ENCODE measurements at regions not wholly inside any gene's neighbourhood (a gene's known extent, or its start where the extent isn't known, plus 50 kb on each side); places are given as distances from the start of the nearest gene placed in this dataset.
"Not testable (repeated sequence)": the region's sequence is repeated elsewhere in the genome, so short reads cannot be mapped to it uniquely, and the experiment has no call there.

DNA sequence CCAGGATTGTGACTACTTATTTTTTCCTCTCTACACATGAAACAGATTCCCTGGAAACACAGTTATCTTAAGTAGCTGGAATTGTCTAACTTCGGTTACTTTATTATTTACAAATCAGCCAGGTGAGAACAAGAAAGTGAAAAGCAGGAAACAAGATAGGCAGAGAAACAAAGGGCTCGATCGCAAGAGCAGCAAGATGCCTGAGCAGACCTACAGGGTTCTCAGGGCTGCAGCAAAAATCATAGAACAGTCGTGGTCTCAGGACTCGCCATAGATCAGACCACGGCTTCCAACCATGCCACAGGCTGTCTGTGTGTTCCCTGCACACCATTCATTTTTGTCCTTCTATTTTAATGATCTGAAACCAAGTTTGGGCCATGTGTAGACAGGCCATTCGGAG is 186.2 kb upstream of the NOTCH2NLA start:
- DNase-seq (ENCODE audit: low spot score), result not testable (repeated sequence)

DNA sequence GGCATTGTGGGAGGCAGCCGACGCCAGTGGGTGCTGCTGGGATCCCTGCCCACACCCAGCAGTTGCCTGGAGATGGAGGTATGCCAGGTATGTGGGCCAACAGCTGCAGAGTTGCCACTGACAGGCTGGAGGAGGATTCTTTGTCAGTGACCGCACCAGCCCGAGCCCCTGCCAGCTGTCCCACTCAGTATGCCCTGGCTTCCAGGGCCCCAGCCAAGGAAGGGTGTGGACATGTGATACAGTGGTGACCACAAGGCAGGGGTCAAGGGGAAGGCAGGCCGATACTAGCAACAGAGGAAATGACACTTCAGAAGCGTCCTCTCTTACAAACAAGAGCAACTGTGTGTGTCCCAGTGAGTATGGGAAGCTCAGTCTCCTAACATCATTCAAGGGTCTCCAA is 185.1 kb upstream of the NOTCH2NLA start:
- not testable (repeated sequence) for DNase-seq (ENCODE audit: low spot score)

DNA sequence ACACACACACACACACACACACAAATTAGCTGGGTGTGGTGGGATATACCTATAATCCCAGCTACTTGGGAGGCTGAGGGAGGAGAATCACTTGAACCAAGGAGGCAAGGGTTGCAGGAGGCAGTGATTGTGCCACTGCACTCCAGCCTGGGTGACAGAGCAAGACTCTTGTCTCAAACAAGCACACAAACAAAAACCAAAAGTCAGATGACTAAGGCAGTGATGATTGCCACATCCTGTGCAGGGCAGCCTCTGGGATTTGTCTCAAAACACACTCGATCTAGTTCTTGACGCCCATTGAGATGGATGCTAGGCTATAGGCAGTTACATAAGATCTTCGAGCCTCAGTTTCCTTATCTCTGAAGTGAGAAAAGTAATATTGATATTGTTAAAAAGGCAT is 183.1 kb upstream of the NOTCH2NLA start:
- not testable (repeated sequence) for DNase-seq (ENCODE audit: low spot score)

DNA sequence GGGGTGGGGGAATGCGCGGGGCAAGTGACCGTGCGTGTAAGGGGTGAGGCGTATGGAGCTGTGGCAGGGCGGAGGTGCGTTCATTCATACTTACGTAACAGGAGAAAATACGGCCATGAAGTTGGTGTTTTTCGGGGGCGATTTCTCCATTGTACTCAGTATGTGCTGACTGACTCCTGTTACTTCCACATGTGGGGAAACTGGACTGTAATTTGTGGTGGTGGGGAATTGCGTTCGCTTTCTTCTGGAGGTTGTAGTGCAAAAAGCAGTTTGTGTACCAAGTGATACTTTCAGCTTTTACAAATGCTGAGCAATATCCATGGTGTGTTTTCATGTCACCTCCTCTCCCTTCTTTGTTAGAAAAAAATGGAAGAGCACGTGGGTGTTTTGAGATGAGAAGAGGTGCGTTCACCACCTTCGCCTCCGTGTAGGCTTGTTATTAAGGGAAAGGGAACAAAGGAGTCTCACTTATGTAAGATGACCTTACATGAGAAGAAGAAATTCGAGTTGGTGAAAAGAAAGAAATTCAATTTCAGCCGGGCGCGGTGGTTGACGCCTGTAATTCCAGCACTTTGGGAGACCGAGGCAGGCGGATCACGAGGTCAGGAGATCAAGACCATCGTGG is 181.1 kb upstream of the NOTCH2NLA start:
- not testable (repeated sequence) for DNase-seq (ENCODE audit: low spot score)

DNA sequence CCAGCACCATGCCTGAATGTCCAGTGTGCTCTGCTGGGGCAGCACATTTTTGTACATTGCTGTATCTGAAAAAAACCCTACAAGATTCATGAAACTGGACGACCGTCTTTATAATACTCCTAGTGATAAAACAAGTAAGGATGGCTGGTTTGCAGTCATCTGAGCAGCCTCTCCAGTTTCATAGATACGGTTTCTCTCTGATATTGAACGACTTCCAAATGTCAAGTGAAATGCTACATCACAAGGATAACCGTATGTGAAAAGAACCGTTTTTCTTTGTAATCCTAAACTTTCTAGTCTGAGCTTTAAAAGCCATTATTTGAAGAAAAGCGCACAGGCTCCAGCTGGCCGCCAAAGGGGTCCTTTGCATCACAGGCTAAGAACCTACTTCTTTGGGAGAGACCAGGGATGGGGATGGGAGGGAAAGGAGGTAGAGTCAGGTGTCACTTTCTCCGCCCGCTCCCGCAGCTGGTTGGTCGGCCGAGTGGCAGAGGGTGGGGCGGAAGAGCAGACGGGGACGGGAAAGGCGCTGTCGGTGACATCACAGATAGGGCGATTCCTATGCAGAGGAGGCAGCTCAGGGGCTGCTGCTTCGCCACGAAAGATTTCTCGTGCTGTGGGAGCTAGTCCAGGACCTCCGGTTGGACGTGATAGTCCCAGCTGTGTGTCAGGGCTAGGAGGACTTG is 180.4 kb upstream of the NOTCH2NLA start:
- not testable (repeated sequence) for DNase-seq (ENCODE audit: low spot score)

DNA sequence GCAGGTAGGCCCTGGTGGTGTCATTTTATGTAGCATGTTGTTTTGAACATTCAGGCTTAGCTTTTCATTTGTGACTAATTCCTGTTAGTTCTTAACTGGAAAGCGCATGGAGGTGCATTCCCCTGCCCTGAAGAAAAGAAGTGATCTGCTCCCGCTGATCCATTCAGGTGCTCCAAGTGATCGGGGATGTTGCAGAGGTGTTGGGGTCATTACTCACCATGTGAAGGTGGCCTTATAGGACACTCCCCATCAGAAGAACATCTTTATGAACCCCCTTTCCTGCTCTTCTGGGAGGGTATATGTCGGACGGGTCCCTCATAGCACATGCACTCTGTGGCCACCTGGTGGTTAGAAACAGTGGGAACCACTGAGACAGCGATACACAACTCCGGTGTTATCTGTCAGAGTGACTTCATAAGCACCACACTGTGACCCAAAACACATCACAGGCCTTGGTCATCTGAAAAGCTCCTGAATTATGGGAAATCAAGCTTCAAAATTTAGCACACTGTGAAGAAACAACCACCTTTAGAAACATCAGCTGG is 172.5 kb upstream of the NOTCH2NLA start:
- not testable (repeated sequence) for DNase-seq (ENCODE audit: low spot score)

DNA sequence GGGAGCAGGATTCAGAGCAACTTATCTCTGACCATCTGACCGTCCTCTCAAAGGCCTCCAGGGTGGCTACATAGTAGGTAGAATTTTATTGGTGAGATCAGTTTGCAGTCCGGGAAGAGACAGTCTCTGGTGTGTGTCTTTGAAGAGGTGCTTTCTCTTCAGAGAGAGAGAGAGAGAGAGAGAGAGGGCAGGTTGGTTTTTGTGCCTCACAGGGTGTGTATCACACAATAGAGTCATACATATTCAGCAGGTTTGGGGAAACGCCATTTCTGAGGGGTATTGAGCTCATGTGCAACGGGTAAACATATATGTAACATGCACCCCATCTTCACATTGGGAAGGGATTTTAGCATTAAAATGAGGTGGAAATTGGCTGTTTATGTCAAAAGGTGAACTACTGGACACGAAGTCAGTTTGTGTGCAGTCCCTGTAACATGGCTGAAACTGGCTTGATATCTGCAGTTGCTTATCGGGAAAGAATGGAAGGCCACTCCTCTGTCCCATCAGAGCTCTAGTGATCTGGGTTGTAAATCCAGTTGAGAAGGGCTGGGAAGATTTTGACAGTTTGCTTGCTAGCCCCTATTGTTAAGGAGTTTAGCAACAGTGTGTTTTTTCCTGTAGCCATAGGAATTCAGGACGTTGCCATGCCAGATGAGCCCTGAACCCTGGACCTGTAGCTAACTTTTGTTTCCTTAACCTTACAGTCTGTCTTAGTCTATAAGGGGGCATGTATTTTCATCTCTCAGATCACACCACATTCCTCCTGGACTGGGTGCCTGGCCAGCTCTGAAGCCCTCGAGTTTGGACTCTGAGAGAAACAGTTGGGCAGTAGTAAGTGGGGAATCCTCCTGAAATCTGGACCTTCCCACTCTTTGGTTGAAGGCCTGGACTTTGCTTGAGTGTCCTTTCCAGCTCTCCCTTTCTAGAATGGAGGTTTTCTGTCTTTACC is 171.6 kb upstream of the NOTCH2NLA start:
- not testable (repeated sequence) for DNase-seq (ENCODE audit: low spot score)

DNA sequence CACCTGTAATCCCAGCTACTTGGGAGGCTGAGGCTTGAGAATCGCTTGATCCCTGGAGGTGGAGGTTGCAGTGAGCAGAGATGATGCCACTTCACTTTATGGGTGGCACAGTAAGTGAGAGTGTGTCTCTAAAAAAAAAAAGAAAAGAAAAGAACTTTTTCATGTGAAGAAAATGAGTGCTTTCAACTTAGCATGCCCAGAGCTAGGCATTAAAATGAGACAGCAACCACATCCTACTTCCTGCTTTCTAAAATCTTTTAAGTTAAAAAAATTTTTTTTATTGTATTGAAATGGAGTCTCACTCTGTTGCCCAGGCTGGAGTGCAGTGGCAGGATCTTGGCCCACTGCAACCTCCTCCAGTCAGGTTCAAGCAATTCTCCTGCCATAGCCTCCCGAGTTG is 170.4 kb upstream of the NOTCH2NLA start:
- not testable (repeated sequence) for DNase-seq (ENCODE audit: low spot score)

DNA sequence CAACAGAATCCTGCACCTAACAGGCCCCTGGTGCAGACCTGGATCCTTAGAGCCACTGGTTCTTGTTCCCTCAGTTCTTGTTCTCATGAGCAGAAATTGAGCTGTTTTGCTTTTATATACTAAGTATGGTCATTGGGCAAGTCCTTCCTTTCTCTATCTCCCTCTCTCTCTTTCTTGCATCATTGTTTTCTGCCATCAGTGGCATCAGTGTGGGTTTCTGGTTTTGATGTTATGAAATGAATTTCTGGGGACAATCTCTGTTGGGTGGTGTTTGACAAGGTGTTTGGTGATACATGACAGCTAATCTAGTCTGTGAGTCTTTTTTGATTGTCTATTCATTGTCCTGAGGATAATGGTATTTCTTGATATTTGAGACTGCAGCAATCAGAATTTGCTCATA is 168.0 kb upstream of the NOTCH2NLA start:
- not testable (repeated sequence) for DNase-seq (ENCODE audit: low spot score)

DNA sequence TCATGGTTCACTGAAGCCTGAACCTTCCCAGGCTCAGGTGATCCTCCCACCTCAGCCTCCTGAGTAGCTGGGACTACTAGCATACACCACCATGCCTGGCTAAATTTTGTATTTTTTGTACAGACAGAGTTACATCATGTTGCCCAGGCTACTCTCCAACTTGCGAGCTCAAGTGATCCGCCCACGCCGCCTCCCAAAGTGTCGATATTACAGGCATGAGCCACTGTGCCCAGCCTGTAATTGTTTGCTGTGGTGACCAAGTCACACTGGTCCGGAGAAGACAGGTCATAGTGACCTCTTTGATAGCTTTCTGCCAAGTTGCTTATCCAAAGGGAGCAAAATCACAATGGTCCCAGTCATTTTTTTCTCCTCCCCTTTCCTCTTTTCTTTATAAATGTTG is 167.4 kb upstream of the NOTCH2NLA start:
- not testable (repeated sequence) for DNase-seq (ENCODE audit: low spot score)

DNA sequence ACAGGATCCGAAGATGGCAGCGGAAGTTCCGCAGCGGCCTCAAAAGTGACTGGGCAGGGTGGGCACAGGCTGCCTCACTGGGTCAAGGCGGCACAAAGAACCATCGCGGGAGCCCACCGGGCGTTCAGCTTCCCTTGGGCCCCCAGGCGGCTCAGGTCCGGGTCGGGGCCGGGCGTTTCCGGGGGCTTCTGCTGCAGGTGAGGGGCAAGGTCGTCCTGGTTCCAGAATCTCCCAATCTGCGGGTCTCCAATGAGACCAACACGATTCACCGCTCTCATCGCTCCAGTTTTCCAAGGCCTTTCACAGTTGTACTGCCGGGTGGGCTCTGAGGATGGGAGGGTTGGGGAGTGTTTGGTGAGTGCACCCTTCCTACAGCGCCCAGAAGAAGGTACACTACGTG is 165.0 kb upstream of the NOTCH2NLA start:
- not testable (repeated sequence) for DNase-seq (ENCODE audit: low spot score)

DNA sequence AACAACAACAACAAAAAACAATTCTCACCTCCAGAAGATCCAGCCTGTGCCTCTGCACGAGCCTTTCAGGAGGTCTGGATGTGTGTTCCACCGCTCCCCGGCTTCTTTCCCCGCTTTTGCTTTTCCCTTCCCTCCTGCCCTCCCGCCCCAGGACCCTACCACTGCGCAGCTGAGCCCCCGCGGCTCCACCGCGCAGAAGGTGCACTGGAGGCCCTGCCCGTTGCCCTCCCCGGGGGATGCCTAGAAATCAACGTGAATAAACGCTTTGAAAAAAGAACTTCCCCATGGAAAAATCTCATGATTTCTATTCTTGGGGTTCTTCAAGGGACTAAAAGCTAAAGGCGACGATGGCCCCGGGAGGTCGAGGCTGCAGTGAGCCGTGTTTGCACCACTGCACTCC is 164.3 kb upstream of the NOTCH2NLA start:
- DNase-seq (ENCODE audit: low spot score), result not testable (repeated sequence)

DNA sequence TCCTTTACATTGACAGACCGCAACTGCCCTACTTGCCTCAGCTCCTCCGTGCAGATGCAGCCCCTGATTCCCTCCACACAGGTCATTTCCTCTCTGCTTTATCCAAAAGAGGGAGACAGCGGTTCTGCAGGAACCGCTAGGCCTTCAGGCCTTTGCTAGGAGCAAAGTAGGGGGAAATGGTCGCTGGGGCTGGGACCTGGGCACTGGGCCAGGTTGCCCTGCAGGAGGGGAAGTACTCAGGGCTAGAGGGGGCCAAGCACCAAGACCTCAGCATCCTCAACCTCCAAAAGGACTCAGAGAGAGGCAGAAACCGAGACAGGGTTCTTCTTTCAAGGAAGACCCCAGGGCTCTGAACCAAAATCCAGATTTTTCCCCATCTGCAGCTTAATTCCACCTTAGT is 160.4 kb upstream of the NOTCH2NLA start:
- DNase-seq (ENCODE audit: low spot score), result not testable (repeated sequence)

DNA sequence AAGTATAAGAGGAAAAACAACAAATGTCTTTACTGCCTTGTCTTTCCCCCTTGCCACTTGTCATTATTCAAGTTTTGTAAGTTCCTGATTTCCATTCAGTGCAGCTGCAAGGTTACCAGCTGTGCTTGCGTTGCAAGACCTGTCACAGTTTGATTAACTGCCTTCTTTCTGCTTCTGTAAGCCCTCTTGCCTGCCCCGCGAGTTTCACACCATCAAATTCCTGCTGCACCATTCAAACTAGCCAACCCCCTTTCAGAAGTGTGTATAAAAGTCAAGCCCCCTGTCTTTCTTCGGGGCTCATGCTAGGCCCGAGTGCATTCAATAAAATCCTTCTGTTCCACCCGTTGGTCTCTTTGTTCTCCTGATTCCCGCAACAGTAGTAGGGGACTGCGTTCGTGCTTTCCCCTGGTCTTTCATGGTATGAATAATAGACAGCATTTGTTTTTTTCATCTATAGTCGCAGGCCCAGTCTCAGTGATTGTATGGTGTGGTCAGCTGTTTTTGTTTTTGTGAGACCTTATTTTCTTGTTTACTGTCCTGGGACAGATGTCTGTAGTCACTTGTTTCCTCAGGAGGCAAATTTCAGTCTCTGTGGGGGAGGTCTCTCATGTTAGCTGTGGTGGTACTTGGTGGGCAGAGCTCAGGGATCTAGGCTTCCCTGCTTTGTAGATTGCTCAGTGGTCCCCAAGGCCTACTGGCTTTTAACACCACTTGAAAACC is 159.1 kb upstream of the NOTCH2NLA start:
- DNase-seq (ENCODE audit: low spot score), result not testable (repeated sequence)

DNA sequence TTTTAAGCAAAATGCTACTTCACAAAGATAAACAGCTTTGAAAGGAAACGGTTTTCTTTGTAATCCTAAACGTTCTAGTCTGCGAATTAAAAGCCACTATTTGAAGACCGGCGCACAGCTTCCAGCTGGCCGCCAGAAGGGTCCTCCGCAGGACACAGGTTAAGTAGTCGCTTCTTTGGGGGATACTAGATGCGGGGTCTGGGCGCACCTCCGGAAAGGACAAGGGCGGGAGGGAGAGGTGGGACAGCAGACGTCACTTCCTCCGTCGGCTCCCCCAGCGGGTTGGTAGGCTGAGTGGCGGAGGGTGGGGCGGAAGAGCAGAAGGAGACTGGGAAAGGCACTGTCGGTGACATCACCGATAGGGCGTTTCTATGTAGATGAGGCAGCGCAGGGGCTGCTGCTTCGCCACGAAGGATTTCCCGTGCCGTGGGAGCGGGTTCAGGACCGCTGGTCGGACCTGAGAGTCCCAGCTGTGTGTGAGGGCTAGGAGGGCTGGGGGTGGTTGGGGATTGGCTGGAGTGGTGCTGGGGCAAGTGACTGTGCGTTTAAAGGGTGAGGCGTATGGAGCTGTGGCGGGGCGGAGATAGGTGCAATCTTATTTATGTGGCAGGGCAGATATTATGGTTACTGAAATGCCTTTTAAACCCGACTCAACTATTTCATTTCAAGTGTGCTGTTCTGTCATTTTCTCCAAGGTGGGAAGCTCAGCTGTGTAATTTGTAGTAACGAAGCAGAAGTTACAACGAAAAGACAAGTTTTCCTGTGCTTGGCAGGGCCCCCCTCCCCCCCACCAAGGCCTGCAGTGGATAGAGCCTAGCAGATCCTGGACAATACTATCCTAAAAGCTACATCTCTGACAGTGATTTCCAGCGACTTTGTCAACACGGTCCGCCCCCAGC is 158.3 kb upstream of the NOTCH2NLA start:
- not testable (repeated sequence) for DNase-seq (ENCODE audit: low spot score)

DNA sequence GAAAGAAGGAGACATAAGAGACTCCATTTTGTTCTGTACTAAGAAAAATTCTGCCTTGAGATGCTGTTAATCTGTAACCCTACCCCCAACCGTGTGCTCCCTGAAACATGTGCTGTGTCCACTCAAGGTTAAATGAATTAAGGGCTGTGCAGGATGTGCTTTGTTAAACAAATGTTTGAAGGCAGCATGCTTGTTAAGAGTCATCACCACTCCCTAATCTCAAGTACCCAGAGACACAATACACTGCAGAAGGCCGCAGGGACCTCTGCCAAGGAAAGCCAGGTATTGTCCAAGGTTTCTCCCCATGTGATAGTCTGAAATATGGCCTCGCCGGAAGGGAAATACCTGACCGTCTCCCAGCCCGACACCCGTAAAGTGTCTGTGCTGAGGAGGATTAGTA is 152.4 kb upstream of the NOTCH2NLA start:
- not testable (repeated sequence) for DNase-seq (ENCODE audit: low spot score)

DNA sequence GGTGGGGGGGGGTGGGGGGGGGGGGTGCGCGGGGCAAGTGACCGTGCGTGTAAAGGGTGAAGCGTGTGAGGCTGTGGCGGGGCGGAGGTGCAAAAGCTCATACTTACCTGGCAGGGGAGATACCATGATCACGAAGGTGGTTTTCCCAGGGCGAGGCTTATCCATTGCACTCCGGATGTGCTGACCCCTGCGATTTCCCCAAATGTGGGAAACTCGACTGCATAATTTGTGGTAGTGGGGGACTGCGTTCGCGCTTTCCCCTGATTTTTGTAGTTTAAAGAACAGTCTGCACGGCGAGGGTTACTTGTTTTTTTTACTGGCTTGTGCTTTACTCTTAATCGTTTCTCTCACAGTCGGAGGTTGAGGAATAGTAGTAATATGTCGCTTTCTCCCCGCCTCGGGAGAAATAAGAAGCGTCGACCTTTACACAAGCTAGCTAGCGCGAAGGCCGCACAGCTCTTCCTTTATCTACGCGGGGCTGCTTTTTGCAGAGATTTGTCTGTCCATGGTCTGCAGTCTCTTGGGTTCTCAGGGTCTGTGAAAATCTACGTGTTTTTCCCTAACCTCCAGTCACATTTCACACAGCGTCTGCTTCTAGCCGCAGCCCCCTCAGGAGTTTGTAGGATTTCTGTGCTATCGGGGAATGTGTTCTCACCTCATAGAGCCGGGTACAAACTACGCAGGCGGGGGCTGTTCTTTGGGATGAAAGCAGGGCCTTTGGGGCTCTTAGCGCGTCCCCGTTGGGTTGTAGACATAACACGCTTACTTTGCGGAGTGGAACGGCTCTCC is 148.1 kb upstream of the NOTCH2NLA start:
- not testable (repeated sequence) for DNase-seq (ENCODE audit: low spot score)

DNA sequence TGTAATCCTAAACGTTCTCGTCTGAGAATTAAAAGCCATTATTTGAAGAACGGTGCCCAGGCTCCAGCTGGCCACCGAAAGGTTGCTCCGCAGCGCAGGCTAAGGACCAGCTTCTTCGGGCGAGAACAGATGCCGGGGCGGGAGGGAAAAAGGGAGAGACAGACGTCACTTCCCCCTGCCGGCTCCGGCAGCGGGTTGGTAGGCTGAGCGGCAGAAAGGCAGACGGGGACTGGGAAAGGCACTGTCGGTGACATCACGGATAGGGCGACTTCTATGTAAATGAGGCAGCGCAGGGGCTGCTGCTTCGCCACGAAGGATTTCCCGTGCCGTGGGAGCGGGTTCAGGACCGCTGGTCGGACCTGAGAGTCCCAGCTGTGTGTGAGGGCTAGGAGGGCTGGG is 147.5 kb upstream of the NOTCH2NLA start:
- DNase-seq (ENCODE audit: low spot score), result not testable (repeated sequence)

DNA sequence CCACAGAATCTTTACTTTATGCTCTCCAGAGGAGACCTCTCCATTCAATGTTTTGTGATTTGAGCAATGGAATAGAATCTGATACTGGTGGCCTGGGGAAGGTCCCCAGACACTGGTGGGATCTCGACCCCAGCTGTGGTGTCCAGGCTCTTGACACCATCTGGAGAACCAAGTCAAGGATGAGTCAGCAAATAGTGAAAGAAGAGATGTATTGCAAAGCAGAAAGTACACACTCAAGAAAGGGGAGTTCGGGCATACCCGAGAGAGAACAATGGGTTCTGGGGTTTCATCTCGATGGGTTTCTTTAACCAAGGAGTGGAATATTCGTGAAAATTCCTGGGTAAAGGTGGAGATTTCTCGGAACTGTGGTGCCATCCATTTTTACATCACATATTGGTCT is 146.3 kb upstream of the NOTCH2NLA start:
- not testable (repeated sequence) for DNase-seq (ENCODE audit: low spot score)
